ENCODE measurements at regions not wholly inside any gene's neighbourhood (a gene's known extent, or its start where the extent isn't known, plus 50 kb on each side); places are given as distances from the start of the nearest gene placed in this dataset.

DNA sequence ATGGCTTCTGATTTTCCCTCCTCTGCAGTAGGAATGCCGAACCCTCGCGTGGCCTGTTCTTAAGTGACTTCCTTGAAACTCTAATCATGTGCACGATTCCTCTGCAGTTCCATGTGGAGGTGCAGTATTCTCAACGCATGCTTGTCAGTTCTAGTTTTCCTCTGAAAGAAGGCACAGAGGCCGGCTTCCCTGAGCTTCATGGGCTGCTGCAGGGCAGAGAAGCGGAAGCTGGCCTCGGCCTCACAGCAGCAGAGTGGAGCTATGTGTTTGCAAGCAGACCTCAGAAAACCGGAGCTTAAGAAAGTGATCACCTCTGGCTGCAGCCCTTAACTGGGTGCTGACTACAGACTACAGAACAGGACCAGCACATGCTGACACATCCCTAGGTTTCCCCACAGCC is 500.7 kb downstream of the GRIN2A start:
- Histone ChIP-seq H3K4me1 (ENCODE audit: control insufficient read depth, insufficient read depth, low read length) (peaks cover 56% of the 10 kb centered on the region), H3K9me3 (ENCODE audit: control insufficient read depth, insufficient read depth, low read length) (peaks cover 8% of the 10 kb centered on the region), H3K4me3 (ENCODE audit: low read depth, low read length) (no peak overlapping the region), H3K9ac (ENCODE audit: low read depth, low read length) (0 out of 2 replicates have a peak overlapping the region, but pooled peaks have one; percentile 0), H3K27me3 (ENCODE audit: control insufficient read depth, insufficient read depth, low read length) (no peaks in the 10 kb centered on the region), H3K36me3 (ENCODE audit: control insufficient read depth, insufficient read depth, low read length) (no peaks in the 10 kb centered on the region; the same call in 1 of the 2 replicates), H3K27ac (ENCODE audit: low read depth, low read length) (peak overlapping the region; percentile 53)

DNA sequence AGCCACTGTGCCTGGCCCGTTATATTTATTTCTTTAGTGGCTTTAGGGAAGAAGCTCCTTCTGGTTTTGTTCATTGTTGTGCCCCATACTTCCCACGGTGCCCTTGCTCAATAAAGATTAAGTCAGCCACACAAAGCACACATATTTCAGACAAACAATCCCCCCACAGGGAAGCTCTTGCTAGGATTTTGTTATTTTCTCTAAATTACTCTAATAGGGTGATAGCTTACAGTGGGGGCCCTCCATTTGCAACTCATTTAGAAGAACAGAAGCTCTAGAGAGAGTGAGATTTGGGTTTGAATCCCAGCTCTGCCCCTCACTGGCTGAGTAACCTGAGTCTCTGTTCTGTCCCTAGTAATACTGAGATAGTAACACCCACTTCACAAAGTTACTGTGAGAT is 499.9 kb downstream of the GRIN2A start:
- peaks cover 54% of the 10 kb centered on the region for H3K4me1 ChIP-seq (ENCODE audit: control insufficient read depth, insufficient read depth, low read length)

DNA sequence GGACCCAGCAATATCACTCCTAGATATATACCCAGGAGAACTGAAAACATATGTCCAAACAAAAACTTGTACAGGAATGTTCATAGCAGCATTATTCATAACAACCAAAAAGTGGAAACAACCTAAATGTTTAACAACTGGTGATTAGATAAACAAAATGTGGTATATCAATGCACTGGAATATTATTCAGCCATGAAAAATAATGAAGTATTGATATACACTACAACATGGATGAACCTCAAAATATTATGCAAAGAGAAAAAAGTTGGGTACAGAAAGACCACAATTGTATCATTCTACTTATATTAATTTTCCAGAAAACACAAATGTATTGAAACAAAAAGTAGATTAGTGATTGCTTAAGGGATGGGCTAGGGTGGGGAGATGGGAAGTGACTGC is 498.6 kb downstream of the GRIN2A start:
- peaks cover 42% of the 10 kb centered on the region for H3K4me1 ChIP-seq (ENCODE audit: control insufficient read depth, insufficient read depth, low read length)
- no peaks in the 10 kb centered on the region; the same call in 1 of the 2 replicates for H3K36me3 ChIP-seq (ENCODE audit: control insufficient read depth, insufficient read depth, low read length)
- H3K27ac ChIP-seq (ENCODE audit: low read depth, low read length): no peak overlapping the region
- no peak overlapping the region for H3K4me3 ChIP-seq (ENCODE audit: low read depth, low read length)
- H3K9ac ChIP-seq (ENCODE audit: low read depth, low read length): no peak overlapping the region
- H3K27me3 ChIP-seq (ENCODE audit: control insufficient read depth, insufficient read depth, low read length): no peaks in the 10 kb centered on the region
- H3K9me3 ChIP-seq (ENCODE audit: control insufficient read depth, insufficient read depth, low read length): peaks cover 8% of the 10 kb centered on the region

More for the DNA sequence above, 499.9 kb downstream of the GRIN2A start:
- H3K27me3 ChIP-seq (ENCODE audit: control insufficient read depth, insufficient read depth, low read length): no peaks in the 10 kb centered on the region
- H3K4me3 ChIP-seq (ENCODE audit: low read depth, low read length): no peak overlapping the region
- H3K9ac ChIP-seq (ENCODE audit: low read depth, low read length): no peak overlapping the region
- peaks cover 8% of the 10 kb centered on the region for H3K9me3 ChIP-seq (ENCODE audit: control insufficient read depth, insufficient read depth, low read length)
- H3K36me3 ChIP-seq (ENCODE audit: control insufficient read depth, insufficient read depth, low read length): no peaks in the 10 kb centered on the region; the same call in 1 of the 2 replicates
- peak overlapping the region; percentile 54 for H3K27ac ChIP-seq (ENCODE audit: low read depth, low read length)

DNA sequence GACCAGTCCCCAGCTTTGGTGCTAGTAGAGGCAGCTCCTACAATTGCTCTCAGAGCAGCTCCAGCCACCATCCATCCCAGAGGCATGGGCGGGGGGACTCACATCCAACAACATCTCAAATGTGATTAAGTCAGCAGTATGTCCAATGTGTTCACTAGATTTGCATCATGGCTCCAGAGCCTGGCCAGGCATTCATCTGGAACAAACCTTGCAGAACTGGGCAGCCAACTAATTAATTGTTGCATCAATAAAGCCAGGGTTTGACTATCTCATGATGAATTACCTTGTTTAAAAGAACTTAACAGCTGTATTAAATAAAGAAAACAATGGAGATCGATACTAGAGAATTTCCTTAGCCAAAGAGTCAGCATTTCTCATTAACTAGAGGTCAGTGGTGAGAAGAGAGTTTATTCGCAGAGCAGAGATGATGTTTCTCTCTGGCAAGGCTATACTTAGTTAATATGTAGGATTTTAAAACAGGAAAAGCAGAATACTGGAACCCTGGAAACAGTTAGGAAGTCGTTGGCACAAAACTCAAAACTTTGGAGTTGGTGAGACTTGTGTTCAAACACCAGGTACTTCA is 494.4 kb downstream of the GRIN2A start:
- H3K4me3 ChIP-seq (ENCODE audit: low read depth, low read length): no peak overlapping the region
- peaks cover 5% of the 10 kb centered on the region for H3K4me1 ChIP-seq (ENCODE audit: control insufficient read depth, insufficient read depth, low read length)
- H3K27me3 ChIP-seq (ENCODE audit: control insufficient read depth, insufficient read depth, low read length): no peaks in the 10 kb centered on the region
- H3K36me3 ChIP-seq (ENCODE audit: control insufficient read depth, insufficient read depth, low read length): no peaks in the 10 kb centered on the region; the same call in 1 of the 2 replicates
- H3K9me3 ChIP-seq (ENCODE audit: control insufficient read depth, insufficient read depth, low read length): peaks cover 8% of the 10 kb centered on the region
- H3K9ac ChIP-seq (ENCODE audit: low read depth, low read length): no peak overlapping the region
- H3K27ac ChIP-seq (ENCODE audit: low read depth, low read length): no peak overlapping the region

GRCh38 chr16:9689597-9689996 is 492.6 kb downstream of the GRIN2A start:
- no peaks in the 10 kb centered on the region for H3K36me3 ChIP-seq (ENCODE audit: control insufficient read depth, insufficient read depth, low read length)
- no peak overlapping the region for H3K27ac ChIP-seq (ENCODE audit: low read depth, low read length)
- no peaks in the 10 kb centered on the region for H3K27me3 ChIP-seq (ENCODE audit: control insufficient read depth, insufficient read depth, low read length)
- H3K9me3 ChIP-seq (ENCODE audit: control insufficient read depth, insufficient read depth, low read length): no peaks in the 10 kb centered on the region
- no peaks in the 10 kb centered on the region for H3K4me1 ChIP-seq (ENCODE audit: control insufficient read depth, insufficient read depth, low read length)
- no peak overlapping the region for H3K4me3 ChIP-seq (ENCODE audit: low read depth, low read length)
- no peak overlapping the region for H3K9ac ChIP-seq (ENCODE audit: low read depth, low read length)

GRCh38 chr16:9695152-9695551 is 487.1 kb downstream of the GRIN2A start:
- Histone ChIP-seq H3K4me1 (ENCODE audit: control insufficient read depth, insufficient read depth, low read length) (0 out of 2 replicates have a peak, but pooled peaks cover 3% of the 10 kb centered on the region), H3K27ac (ENCODE audit: low read depth, low read length) (no peak overlapping the region), H3K9me3 (ENCODE audit: control insufficient read depth, insufficient read depth, low read length) (no peaks in the 10 kb centered on the region), H3K9ac (ENCODE audit: low read depth, low read length) (no peak overlapping the region), H3K27me3 (ENCODE audit: control insufficient read depth, insufficient read depth, low read length) (no peaks in the 10 kb centered on the region), H3K4me3 (ENCODE audit: low read depth, low read length) (no peak overlapping the region), H3K36me3 (ENCODE audit: control insufficient read depth, insufficient read depth, low read length) (no peaks in the 10 kb centered on the region)
